Upper lobe of right lung (tissue), 1 donor: ENCODE measurements at regions not wholly inside any gene's neighbourhood (a gene's known extent, or its start where the extent isn't known, plus 50 kb on each side); places are given as distances from the start of the nearest gene placed in this dataset.
A peak's percentile ranks its signal among the peaks of the same experiment; 100 is the strongest.

Experiments used
- ATAC-seq: fragments of 200-7000 bp; cut with Tn5 transposase; one replicate; pipeline ENCODE4 v1.9.1; 2020; ENCODE audit warnings: mild to moderate bottlenecking, moderate library complexity
- DNase-seq: peaks from one replicate; pipeline ENCODE4 v3.0.0-alpha.2; 2020
- H3K27ac ChIP-seq: fragments of 200-600 bp; one replicate; pipeline ENCODE4 v1.8.0; 2022
- H3K27me3 ChIP-seq: fragments of 200-600 bp; one replicate; pipeline ENCODE4 v1.8.0; 2022; ENCODE audit warnings: mild to moderate bottlenecking
- H3K36me3 ChIP-seq: fragments of 200-600 bp; one replicate; pipeline ENCODE4 v1.8.0; 2022
- H3K4me1 ChIP-seq: fragments of 200-600 bp; one replicate; pipeline ENCODE4 v1.8.0; 2022
- H3K4me3 ChIP-seq: fragments of 200-600 bp; one replicate; pipeline ENCODE4 v1.8.0; 2022; ENCODE audit warnings: mild to moderate bottlenecking
- H3K9me3 ChIP-seq: fragments of 200-600 bp; one replicate; pipeline ENCODE4 v1.8.0; 2022
- intact Hi-C: fragments of 100-400 bp; cut with DNase I; formaldehyde crosslinking; loops from one replicate; pipeline ENCODE4 v1.11.0; 2022
- TF ChIP-seq, protein P1 (sequence below): fragments of 200-600 bp; IDR thresholded peaks from one replicate; pipeline ENCODE4 v1.8.0; 2022; ENCODE audit warnings: antibody characterized with exemption
- donor health status: DM: no; HTN: yes; CAD: no; lungs with severe emphysema.

DNA sequence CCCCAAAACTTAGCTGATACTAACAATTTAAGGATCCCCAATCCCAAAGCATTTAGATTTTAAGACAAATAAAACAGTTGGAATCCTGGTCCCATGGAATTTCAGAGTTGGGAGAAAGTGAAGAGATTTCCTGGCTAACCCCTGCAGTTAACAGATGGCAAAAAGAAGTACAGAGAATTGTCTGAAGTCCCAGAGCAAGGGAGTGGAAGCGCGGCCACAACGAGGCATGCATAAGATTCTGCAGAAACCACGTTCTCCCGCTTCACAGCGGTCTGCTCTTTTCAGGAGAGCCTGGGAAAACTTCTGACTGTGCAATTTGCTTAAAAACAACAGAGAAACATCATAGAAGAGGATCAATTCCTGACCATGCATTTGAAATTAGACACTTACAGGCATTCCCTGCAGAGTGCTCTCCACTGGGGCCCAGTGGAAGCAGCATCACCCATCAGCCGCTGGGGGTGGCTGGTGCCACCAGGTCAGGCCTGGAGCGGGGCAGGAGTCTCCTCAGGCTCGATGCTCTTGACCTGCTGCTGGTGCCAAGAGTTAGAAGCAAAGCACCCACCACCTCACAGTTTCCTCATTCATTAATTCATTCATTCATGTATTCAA, 226.7 kb upstream of the POU3F1 start:
- no peaks in the 10 kb centered on the region for H3K4me1 ChIP-seq
- no peak overlapping the region for H3K27ac ChIP-seq
- ATAC-seq (no peak), DNase-seq (no peak)
- no peaks in the 10 kb centered on the region for H3K36me3 ChIP-seq
- no peaks in the 10 kb centered on the region for H3K9me3 ChIP-seq
- H3K27me3 ChIP-seq, result no peaks in the 10 kb centered on the region
- intact Hi-C loops, result no loop called here
- TF ChIP-seq, protein P1, sequence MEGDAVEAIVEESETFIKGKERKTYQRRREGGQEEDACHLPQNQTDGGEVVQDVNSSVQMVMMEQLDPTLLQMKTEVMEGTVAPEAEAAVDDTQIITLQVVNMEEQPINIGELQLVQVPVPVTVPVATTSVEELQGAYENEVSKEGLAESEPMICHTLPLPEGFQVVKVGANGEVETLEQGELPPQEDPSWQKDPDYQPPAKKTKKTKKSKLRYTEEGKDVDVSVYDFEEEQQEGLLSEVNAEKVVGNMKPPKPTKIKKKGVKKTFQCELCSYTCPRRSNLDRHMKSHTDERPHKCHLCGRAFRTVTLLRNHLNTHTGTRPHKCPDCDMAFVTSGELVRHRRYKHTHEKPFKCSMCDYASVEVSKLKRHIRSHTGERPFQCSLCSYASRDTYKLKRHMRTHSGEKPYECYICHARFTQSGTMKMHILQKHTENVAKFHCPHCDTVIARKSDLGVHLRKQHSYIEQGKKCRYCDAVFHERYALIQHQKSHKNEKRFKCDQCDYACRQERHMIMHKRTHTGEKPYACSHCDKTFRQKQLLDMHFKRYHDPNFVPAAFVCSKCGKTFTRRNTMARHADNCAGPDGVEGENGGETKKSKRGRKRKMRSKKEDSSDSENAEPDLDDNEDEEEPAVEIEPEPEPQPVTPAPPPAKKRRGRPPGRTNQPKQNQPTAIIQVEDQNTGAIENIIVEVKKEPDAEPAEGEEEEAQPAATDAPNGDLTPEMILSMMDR, result no peak
- no peak overlapping the region for H3K4me3 ChIP-seq

DNA sequence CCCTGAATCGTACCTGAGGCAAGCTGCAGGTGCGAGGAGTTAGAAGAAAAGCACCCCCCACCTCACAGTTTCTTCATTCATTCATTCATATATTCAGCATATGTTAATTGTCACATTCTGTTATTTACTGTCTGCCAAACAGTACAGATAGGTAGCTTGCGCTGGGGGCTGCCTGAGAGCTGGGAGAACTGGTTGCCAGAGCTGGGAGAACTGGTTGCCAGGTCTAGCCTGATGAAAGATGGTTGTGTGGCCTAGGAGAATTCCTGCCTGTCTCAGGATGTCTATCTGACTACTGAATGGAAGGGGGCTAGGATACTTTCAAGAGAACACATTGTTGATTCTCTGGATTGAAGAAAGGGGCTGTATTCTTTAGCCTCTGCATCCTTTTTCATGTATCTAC, 225.9 kb upstream of the POU3F1 start:
- Histone ChIP-seq H3K4me3 (no peak overlapping the region), H3K36me3 (no peaks in the 10 kb centered on the region), H3K27ac (no peak overlapping the region), H3K9me3 (no peaks in the 10 kb centered on the region), H3K27me3 (no peaks in the 10 kb centered on the region), H3K4me1 (no peaks in the 10 kb centered on the region)
- TF ChIP-seq, protein P1, result no peak
- DNase-seq (no peak), ATAC-seq (no peak)
- intact Hi-C loops, result no loop called here

DNA sequence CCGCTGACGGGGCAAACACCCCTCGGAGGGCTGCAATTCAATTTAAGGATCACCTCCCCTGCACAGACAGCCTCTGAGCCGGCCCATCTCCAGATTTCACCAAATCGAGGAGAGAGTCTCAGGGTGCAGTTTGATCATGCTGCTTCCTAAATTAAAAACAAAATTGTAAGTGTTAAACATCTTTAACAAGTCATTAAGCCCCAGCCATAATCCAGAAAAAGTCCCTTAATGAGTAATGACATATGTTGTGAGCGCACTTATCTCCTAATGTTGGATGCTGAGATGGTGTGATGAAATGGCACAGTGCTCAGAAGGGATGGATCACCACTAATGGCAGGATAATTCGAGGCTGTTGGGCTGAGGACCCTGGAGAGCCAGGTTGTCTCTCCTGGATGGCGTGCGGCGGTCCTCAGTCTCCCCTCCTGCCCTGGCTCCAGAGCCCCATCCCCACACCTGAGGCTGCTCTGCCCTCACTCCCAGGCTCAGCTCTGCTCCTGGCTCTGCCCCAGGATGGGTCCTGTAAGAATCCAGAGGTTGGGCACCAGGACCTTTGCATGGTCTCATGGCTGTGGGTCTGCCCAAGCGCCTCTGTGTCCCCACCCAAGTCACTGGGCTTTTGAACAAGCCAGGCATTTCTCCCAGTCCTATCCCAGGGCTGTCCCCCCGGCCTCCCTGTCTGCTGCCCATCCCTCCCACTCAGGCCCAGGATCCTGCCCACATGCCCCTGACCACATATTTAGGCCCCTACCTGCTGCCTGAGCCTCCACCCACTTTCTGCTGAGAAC, 224.4 kb upstream of the POU3F1 start:
- H3K36me3 ChIP-seq, result no peaks in the 10 kb centered on the region
- no peak overlapping the region for H3K27ac ChIP-seq
- no peaks in the 10 kb centered on the region for H3K4me1 ChIP-seq
- intact Hi-C loops, result no loop called here
- H3K4me3 ChIP-seq, result no peak overlapping the region
- H3K9me3 ChIP-seq, result no peaks in the 10 kb centered on the region
- H3K27me3 ChIP-seq, result no peaks in the 10 kb centered on the region
- DNase-seq (no peak), ATAC-seq (no peak)
- TF ChIP-seq, protein P1, result no peak

DNA sequence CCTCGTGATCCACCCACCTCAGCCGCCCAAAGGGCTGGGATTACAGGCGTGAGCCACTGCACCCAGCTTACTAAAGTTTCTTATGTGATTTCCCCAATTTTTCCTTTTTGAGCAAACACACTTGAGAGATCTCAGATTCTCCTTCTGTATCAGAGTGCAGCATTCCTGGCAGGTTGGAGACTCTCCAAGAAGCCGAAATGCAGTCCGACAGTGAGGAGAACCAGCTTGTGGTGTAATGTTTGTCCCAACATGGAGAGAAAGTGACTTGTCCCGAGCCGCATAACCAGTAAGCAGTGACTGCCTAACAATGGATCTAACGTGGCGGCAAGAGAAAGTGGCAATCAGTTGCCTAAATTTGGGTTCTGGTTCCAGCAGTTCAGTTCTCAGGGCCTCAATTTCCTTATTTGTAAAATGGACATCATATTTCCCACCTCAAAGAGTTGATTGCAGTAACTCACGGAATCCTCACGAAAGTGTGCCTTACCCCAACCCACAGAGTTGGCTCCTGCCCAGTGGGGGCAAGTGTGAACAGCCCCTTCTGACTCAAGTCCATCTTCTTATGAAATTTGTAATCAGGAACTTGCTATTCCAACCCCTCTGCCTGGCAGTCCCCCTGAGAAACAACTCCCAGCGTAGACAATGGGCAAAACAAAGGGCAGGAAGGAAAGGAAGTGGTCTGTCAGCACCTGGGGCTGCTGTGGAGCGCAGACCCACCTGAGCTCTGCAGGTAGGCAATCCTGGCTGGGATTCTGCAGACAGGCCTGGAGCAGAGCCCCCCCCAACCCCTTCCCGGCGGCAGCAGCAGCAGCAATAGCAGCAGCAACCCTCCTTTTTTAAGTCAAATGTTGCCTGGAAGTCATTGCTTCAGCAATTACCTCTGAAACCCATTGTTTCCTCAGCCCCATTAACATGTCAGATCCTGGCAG, 223.6 kb upstream of the POU3F1 start:
- Histone ChIP-seq H3K9me3 (no peaks in the 10 kb centered on the region), H3K4me3 (no peak overlapping the region), H3K4me1 (no peaks in the 10 kb centered on the region), H3K27me3 (no peaks in the 10 kb centered on the region), H3K36me3 (no peaks in the 10 kb centered on the region), H3K27ac (peak overlapping the region; percentile 24)
- TF ChIP-seq, protein P1, result no peak
- ATAC-seq, result peak; percentile 44
- DNase-seq, result no peak
- intact Hi-C loops, result no loop called here

DNA sequence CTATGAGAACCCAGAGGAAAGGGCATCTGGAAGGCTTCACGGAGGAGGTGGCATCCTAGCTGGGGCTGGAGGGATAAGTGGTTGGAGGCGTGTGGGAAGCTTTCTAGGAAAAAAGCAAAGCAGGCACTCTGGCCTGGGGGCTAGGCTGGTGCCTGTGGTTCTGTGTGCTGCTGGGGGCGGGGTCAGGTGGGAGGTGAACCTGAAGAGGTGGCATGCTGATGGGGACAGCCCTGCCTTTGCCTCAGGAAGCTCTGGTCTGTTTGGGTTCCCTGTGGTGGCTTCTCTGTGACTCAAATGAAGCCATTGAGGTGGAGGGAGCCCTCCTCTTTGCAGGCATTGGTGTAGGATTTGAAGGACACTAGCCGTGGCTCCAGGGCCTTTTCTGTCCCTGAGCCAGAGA, 221.6 kb upstream of the POU3F1 start:
- no peak overlapping the region for H3K27ac ChIP-seq
- no peaks in the 10 kb centered on the region for H3K36me3 ChIP-seq
- no peaks in the 10 kb centered on the region for H3K27me3 ChIP-seq
- intact Hi-C loops, result no loop called here
- no peaks in the 10 kb centered on the region for H3K9me3 ChIP-seq
- ATAC-seq (no peak), DNase-seq (no peak)
- TF ChIP-seq, protein P1, result no peak
- H3K4me3 ChIP-seq, result no peak overlapping the region
- H3K4me1 ChIP-seq, result no peaks in the 10 kb centered on the region
